GM23338 (cell line): ENCODE measurements at regions not wholly inside any gene's neighbourhood (a gene's known extent, or its start where the extent isn't known, plus 50 kb on each side); places are given as distances from the start of the nearest gene placed in this dataset.
A peak's percentile ranks its signal among the peaks of the same experiment; 100 is the strongest.

Source experiments
- ATAC-seq: fragments of 200-7000 bp; cut with Tn5 transposase; 3 replicates; pipeline ENCODE4 v1.9.1; 2020
- DNase-seq: peaks from one replicate; pipeline ENCODE4 v3.0.0-alpha.2; 2015; ENCODE audit warnings: low spot score
- H2AFZ ChIP-seq: fragments of 200-600 bp; sonication (generic); 2 replicates; pipeline ENCODE4 v1.8.0; 2016; ENCODE audit warnings: antibody characterized with exemption, mild to moderate bottlenecking, moderate library complexity
- H3F3A ChIP-seq: fragments of 200-600 bp; sonication (generic); replicated peaks from 2 replicates; pipeline ENCODE4 v1.8.0; 2017; ENCODE audit warnings: antibody characterized with exemption, mixed run types, low read depth
- H3K27ac ChIP-seq: fragments of 200-600 bp; sonication (generic); 2 replicates; pipeline ENCODE4 v1.6.1; 2016; ENCODE audit warnings: low read depth
- H3K27me3 ChIP-seq: fragments of 200-600 bp; sonication (generic); 2 replicates; pipeline ENCODE4 v1.8.0; 2016; ENCODE audit warnings: mild to moderate bottlenecking, mixed run types, moderate library complexity; ENCODE audit not compliant: insufficient read depth
- H3K36me3 ChIP-seq: fragments of 200-600 bp; sonication (generic); 2 replicates; pipeline ENCODE4 v1.8.0; 2016; ENCODE audit warnings: mild to moderate bottlenecking; ENCODE audit not compliant: insufficient read depth
- H3K4me1 ChIP-seq: fragments of 200-600 bp; sonication (generic); 2 replicates; pipeline ENCODE4 v1.8.0; 2016; ENCODE audit warnings: mild to moderate bottlenecking, moderate library complexity; ENCODE audit not compliant: insufficient read depth
- H3K4me2 ChIP-seq: fragments of 200-600 bp; sonication (generic); 2 replicates; pipeline ENCODE4 v1.7.1; 2017; ENCODE audit warnings: mixed run types
- H3K4me3 ChIP-seq: fragments of 200-600 bp; sonication (generic); 2 replicates; pipeline ENCODE4 v1.6.1; 2016; ENCODE audit warnings: mixed run types
- H3K79me2 ChIP-seq: fragments of 200-600 bp; sonication (generic); replicated peaks from 2 replicates; pipeline ENCODE4 v1.8.0; 2017; ENCODE audit warnings: mild to moderate bottlenecking; ENCODE audit not compliant: insufficient read depth
- H3K9me2 ChIP-seq: fragments of 200-600 bp; sonication (generic); 2 replicates; pipeline ENCODE4 v1.8.0; 2017; ENCODE audit not compliant: insufficient read depth
- H4K20me1 ChIP-seq: fragments of 200-600 bp; sonication (generic); replicated peaks from 2 replicates; pipeline ENCODE4 v1.8.0; 2017; ENCODE audit warnings: mild to moderate bottlenecking; ENCODE audit not compliant: insufficient read depth
- H3K27ac Mint-ChIP-seq: 2 replicates; pipeline ENCODE4 v1.8.0; 2020; ENCODE audit warnings: inconsistent platforms, mild to moderate bottlenecking, moderate library complexity, mixed read lengths
- H3K27me3 Mint-ChIP-seq: 3 replicates; pipeline ENCODE4 v1.8.0; 2022; ENCODE audit warnings: low read depth, mild to moderate bottlenecking, moderate library complexity, mixed read lengths, inconsistent platforms; ENCODE audit not compliant: insufficient read depth, poor library complexity
- H3K36me3 Mint-ChIP-seq: 3 replicates; pipeline ENCODE4 v1.8.0; 2021; ENCODE audit warnings: low read depth, mild to moderate bottlenecking, inconsistent platforms, moderate library complexity, mixed read lengths
- H3K4me1 Mint-ChIP-seq: 3 replicates; pipeline ENCODE4 v1.8.0; 2020; ENCODE audit warnings: mild to moderate bottlenecking, inconsistent platforms, mixed read lengths
- H3K4me3 Mint-ChIP-seq: 3 replicates; pipeline ENCODE4 v1.8.0; 2021; ENCODE audit warnings: moderate library complexity, mild to moderate bottlenecking, inconsistent platforms, mixed read lengths
- H3K9me3 Mint-ChIP-seq: 3 replicates; pipeline ENCODE4 v1.8.0; 2020; ENCODE audit warnings: moderate library complexity, mild to moderate bottlenecking, inconsistent platforms, mixed read lengths
- NANOG ChIP-seq: IDR thresholded peaks from 2 replicates; pipeline ENCODE4 v1.6.1; 2016; ENCODE audit warnings: antibody characterized with exemption, borderline replicate concordance
- TF ChIP-seq, protein P1 (sequence below), 2 experiments: fragments of 200-600 bp in 1 of 2; sonication (generic) in 1 of 2; conservative IDR thresholded peaks; 2 replicates each; pipeline versions ENCODE4 v1.5.1 to v1.6.1; 2016 to 2017; ENCODE audit warnings: antibody characterized with exemption in 2 of 2, low read depth in 2 of 2, mild to moderate bottlenecking in 2 of 2, moderate library complexity in 1 of 2

GRCh38 chr6:127641905-127642304, 64.9 kb downstream of the C6orf58 start:
- TF ChIP-seq NANOG, result no peak
- TF ChIP-seq, protein P1, sequence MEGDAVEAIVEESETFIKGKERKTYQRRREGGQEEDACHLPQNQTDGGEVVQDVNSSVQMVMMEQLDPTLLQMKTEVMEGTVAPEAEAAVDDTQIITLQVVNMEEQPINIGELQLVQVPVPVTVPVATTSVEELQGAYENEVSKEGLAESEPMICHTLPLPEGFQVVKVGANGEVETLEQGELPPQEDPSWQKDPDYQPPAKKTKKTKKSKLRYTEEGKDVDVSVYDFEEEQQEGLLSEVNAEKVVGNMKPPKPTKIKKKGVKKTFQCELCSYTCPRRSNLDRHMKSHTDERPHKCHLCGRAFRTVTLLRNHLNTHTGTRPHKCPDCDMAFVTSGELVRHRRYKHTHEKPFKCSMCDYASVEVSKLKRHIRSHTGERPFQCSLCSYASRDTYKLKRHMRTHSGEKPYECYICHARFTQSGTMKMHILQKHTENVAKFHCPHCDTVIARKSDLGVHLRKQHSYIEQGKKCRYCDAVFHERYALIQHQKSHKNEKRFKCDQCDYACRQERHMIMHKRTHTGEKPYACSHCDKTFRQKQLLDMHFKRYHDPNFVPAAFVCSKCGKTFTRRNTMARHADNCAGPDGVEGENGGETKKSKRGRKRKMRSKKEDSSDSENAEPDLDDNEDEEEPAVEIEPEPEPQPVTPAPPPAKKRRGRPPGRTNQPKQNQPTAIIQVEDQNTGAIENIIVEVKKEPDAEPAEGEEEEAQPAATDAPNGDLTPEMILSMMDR (conservative IDR thresholded peaks at IDR 0.05; ENCODE audit: low read depth in 2 of 2), result peak; percentile 73 to 85
- no peaks in the 10 kb centered on the region for H4K20me1 ChIP-seq
- H3K4me3 ChIP-seq, result no peak overlapping the region
- Mint-ChIP-seq H3K27me3 (peaks cover 3% of the 10 kb centered on the region), H3K27ac (no peak overlapping the region), H3K9me3 (0 out of 3 replicates have a peak, but pooled peaks cover 2% of the 10 kb centered on the region), H3K36me3 (no peaks in the 10 kb centered on the region), H3K4me1 (no peaks in the 10 kb centered on the region), H3K4me3 (no peak overlapping the region)
- no peaks in the 10 kb centered on the region for H3F3A ChIP-seq
- H3K27me3 ChIP-seq, result no peaks in the 10 kb centered on the region
- no peaks in the 10 kb centered on the region for H3K36me3 ChIP-seq
- H3K27ac ChIP-seq, result no peak overlapping the region
- ATAC-seq (peak; percentile 97), DNase-seq (peak; percentile 81)
- no peaks in the 10 kb centered on the region for H3K79me2 ChIP-seq
- no peaks in the 10 kb centered on the region for H3K4me1 ChIP-seq
- H3K9me2 ChIP-seq, result no peaks in the 10 kb centered on the region
- no peak overlapping the region for H3K4me2 ChIP-seq
- H2AFZ ChIP-seq, result no peak overlapping the region
